T47D (cell line): ENCODE measurements at regions not wholly inside any gene's neighbourhood (a gene's known extent, or its start where the extent isn't known, plus 50 kb on each side); places are given as distances from the start of the nearest gene placed in this dataset.
A peak's percentile ranks its signal among the peaks of the same experiment; 100 is the strongest.

ENCODE experiments used
- DNase-seq, 2 experiments: peaks; one replicate each; pipeline versions ENCODE4 v3.0.0 to v3.0.0-alpha.2; 2011 to 2012; ENCODE audit warnings: low read depth in 1 of 2, low spot score in 1 of 2
- JUND ChIP-seq: IDR thresholded peaks from 2 replicates; pipeline ENCODE4 v1.6.1; 2012; ENCODE audit warnings: low read depth
- in situ Hi-C: cut with HindIII; loops from 2 replicates; pipeline ENCODE4 v1.10.0; 2016; ENCODE audit warnings: low sequenced_read_pairs, low pct_unique_long_range_greater_than_20kb

DNA sequence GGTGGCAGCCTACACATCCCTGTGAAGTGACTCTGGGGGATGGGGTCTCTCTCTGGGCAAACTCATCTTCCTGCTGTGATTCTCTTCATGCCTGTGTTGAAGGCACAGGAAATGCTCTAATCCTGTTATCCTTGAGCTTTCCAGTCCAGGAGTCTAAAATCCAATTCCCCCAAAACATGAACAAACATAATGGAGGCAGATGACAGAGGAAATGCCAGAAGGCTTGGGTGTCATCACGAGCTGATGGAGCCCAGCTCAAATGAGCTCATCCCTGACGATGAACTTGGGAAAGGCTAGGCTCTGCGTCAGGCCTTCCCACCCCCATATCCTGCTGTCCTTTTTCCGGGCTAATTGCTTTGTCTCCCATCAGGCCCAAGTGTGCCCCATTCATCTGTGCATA, 165.9 kb upstream of the PODXL start:
- in situ Hi-C loops: no loop called here
- TF ChIP-seq JUND: no peak
- DNase-seq: no peak

DNA sequence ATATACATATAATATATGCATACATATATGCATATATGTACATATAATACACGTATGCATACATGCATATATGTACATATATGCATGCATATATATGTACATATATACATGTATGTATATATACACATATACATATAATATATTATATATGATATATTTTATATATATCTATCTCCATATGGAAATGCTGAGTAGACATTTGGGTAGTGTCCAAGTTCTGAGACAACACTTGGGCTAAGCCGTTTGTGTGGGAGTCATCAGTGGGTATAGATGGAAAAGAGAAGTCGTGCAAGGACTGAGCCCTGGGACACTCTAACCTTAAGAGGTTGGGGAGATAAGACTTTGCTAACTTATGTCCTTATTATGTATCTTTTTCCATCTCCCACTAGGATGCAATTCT, 165.2 kb upstream of the PODXL start:
- no peak for DNase-seq
- no peak for TF ChIP-seq JUND
- in situ Hi-C loops: no loop called here

DNA sequence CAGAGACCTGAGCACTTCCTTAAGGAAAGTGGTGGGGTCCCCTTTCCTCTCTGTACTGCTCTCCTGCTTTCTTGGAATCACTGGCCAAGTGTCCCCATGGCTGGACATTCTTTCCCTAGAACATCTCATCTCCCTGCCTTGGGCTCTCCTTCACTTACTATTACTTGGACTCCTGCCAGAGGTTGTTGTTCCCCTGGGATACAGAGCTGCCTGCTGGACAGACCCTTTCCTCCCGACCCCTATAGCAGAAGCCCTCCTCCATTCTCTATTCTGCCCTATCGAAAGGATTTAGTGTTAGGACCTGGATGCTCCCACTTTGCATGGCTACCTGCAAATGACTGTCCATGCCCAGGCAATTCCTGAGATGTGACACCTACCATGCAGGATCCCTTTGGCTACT, 164.3 kb upstream of the PODXL start:
- in situ Hi-C loops: no loop called here

GRCh38 chr7:131717181-131717580, 160.8 kb upstream of the PODXL start:
- TF ChIP-seq JUND: no peak
- in situ Hi-C loops: no loop called here
- no peak for DNase-seq

More for the DNA sequence above, 164.3 kb upstream of the PODXL start:
- no peak for TF ChIP-seq JUND
- DNase-seq: no peak

GRCh38 chr7:131699323-131699722, 142.9 kb upstream of the PODXL start:
- DNase-seq: no peak
- TF ChIP-seq JUND: no peak
- in situ Hi-C loops: no loop called here

DNA sequence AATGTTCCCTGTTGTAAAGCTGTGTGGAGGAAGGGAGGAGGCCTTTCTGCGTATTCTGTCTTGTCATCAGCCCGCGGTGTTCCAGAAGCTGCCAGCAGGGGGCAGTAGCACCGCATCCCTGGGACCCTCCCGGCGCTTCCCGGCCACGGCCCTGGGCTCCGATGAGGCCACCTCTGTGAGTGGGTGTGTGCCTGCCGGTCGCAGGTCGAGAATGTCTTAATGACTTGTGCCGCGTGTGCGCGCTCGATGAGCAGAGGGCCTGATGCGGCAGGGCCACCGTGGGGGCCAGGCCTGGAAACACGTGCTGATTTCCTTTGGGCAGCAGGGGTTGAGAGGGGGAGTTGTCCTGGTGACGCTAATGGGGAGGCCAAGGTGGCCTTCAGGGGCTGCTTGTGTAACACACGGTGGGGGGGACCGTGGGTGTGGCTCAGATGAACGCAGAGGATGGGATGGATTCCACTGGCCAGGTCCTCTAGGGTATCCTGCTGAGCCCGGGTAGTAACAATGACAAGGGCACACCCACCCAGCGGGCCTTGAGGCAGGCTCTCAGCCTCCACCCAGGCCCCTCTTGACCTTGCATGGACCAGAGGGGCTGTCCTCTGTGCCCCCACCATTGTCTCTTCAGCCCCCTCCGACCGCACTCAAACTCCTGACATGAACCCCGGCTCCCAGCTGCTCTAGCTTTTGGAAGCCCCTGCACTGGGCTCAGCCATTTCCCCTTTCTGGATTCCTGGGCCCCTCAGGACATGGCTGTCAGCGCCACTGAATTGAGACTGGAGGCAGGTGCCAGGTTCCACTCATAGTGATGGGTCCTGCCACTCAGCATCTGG, 135.9 kb upstream of the PODXL start:
- DNase-seq: peak in 1 of 2 experiments; percentile 19
- in situ Hi-C loops: no loop called here
- TF ChIP-seq JUND: no peak

DNA sequence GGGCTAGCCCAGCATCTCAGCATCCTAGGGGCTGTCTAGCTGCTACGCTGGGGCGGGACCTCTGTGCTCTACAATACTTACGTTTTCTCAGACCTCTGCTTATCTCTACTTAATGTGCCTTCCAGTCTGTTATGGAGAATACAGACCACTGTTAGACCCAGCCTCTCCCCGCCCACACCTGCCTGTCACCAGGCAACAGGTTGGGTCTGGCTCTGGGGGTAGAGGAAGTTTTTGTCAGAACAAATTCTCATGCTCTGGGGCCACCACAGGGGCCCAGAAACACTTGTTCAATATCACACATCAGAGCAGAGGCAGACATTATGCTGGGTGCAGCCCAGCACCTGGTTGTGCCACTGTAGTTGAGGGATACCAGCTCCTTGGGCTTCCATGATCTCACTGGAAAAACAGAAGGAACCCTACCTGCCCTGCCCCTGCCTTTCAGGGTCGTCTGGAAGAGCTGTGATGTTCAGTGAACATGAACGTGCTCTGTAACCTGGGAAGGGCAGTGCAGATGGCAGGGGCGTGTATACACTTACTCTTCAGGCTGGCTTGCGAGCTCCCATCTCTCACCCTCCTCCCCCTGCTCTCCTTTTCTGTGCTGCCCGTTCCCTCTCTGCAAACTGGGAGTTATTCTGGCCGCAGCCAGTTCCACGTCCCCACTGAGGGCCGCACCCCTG, 135.2 kb upstream of the PODXL start:
- in situ Hi-C loops: no loop called here
- no peak for DNase-seq
- TF ChIP-seq JUND: no peak

DNA sequence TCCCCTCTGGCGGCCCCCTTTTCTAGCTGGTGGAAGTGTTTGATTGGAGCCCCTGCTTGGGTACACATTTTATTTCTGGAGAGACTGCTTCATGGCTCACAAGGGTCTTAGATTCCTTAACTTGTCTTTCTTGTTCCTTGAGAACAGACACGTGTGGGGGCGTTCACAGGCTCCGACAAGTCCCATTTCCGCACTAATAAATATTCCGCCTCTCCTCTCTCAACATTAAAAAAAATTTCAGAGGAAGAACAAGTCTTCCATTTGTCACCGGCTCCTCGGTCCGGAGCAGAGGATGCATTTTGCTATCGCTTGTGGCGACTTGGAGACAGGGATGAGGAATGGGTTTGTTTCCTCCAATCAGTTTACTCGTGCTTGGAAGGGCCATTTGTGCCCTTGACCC, 134.0 kb upstream of the PODXL start:
- in situ Hi-C loops: no loop called here
- no peak for TF ChIP-seq JUND
- no peak for DNase-seq

- TF ChIP-seq JUND: no peak
- in situ Hi-C loops: no loop called here
- no peak for DNase-seq
Measured at GRCh38 chr7:131689662-131690234, 133.3 kb upstream of the PODXL start.

- DNase-seq: peak; percentile 62 to 84
- in situ Hi-C loops: no loop called here
Measured at GRCh38 chr7:131688738-131689661, 132.6 kb upstream of the PODXL start.

DNA sequence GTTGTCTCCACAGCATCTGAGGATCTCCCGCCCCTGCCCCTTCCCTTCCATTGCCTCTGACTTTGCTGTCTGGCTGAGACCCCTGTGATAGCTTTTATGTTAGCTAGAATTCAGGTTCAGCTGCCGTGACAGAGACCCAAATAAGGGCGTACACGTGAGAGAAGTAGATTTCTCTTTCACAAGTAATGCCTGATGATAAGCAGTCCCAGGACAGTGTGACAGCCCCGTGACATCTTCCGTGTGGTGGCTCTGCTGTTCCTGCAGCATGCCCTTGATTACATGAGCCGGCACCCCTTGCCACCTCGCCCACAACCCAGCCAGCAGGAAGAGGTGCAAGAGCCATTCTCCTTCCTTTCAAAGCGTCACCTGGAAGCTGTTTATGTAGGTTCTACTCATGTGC, 130.9 kb upstream of the PODXL start:
- in situ Hi-C loops: no loop called here
- DNase-seq: no peak
- TF ChIP-seq JUND: no peak

More at GRCh38 chr7:131688738-131689661, 132.6 kb upstream of the PODXL start:
- TF ChIP-seq JUND: no peak

GRCh38 chr7:131686833-131687232, 130.4 kb upstream of the PODXL start:
- in situ Hi-C loops: no loop called here
- no peak for TF ChIP-seq JUND
- DNase-seq: no peak
